ENCODE measurements at regions not wholly inside any gene's neighbourhood (a gene's known extent, or its start where the extent isn't known, plus 50 kb on each side); places are given as distances from the start of the nearest gene placed in this dataset.

- no peak for DNase-seq
- Histone ChIP-seq H3K4ac (ENCODE audit: low read depth, low read length) (no peak overlapping the region), H2BK12ac (ENCODE audit: low read length) (no peak overlapping the region), H3K79me2 (ENCODE audit: control insufficient read depth, insufficient read depth, low read length, poor library complexity) (no peaks in the 10 kb centered on the region), H3K4me3 (ENCODE audit: low read depth, low read length) (no peak overlapping the region), H2AK5ac (ENCODE audit: low read length) (no peak overlapping the region), H2AFZ (ENCODE audit: insufficient read depth, low read length, poor library complexity) (no peak overlapping the region), H3K27me3 (ENCODE audit: insufficient read depth, low read length) (no peaks in the 10 kb centered on the region), H3K4me2 (ENCODE audit: low read length) (no peak overlapping the region), H2BK120ac (ENCODE audit: insufficient read depth, low read length, poor library complexity) (no peak overlapping the region), H3K4me1 (ENCODE audit: control insufficient read depth in 1 of 2, insufficient read depth in 2 of 2, low read length in 2 of 2) (no peaks in the 10 kb centered on the region), H4K8ac (ENCODE audit: low read depth, low read length) (no peak overlapping the region), H3K9ac (ENCODE audit: low read length) (no peak overlapping the region), H2BK5ac (ENCODE audit: low read depth, low read length, poor library complexity) (no peak overlapping the region), H3K14ac (ENCODE audit: low read length) (no peak overlapping the region), H3K9me3 (ENCODE audit: insufficient read depth, low read depth, low read length) (no peaks in the 10 kb centered on the region), H3K18ac (ENCODE audit: low read length) (no peak overlapping the region), H3K79me1 (ENCODE audit: low read length) (no peaks in the 10 kb centered on the region), H3K23ac (ENCODE audit: low read length) (no peak overlapping the region), H3K36me3 (ENCODE audit: control insufficient read depth in 1 of 2, insufficient read depth in 2 of 2, low read length in 2 of 2) (no peaks in the 10 kb centered on the region), H3K27ac (ENCODE audit: low read depth, low read length) (no peak overlapping the region), H4K91ac (ENCODE audit: low read depth, low read length) (no peak overlapping the region), H4K12ac (ENCODE audit: low read depth, low read length) (no peak overlapping the region)
- WGBS (ENCODE audit: extremely low coverage, insufficient coverage, insufficient read length) = no CpG with 5 or more reads among the region's 7 CpGs
These were observed 154.8 kb upstream of the SLC35B3 start for GRCh38 chr6:8589941-8590729.

- WGBS (ENCODE audit: extremely low coverage, insufficient coverage, insufficient read length) = no CpG with 5 or more reads among the region's 1 CpG
- Histone ChIP-seq H2BK12ac (ENCODE audit: low read length) (no peak overlapping the region), H4K8ac (ENCODE audit: low read depth, low read length) (no peak overlapping the region), H3K9me3 (ENCODE audit: insufficient read depth, low read depth, low read length) (no peaks in the 10 kb centered on the region), H3K23ac (ENCODE audit: low read length) (no peak overlapping the region), H3K79me1 (ENCODE audit: low read length) (no peaks in the 10 kb centered on the region), H3K27ac (ENCODE audit: low read depth, low read length) (no peak overlapping the region), H2BK120ac (ENCODE audit: insufficient read depth, low read length, poor library complexity) (no peak overlapping the region), H4K12ac (ENCODE audit: low read depth, low read length) (no peak overlapping the region), H3K4me3 (ENCODE audit: low read depth, low read length) (no peak overlapping the region), H3K14ac (ENCODE audit: low read length) (no peak overlapping the region), H3K4me2 (ENCODE audit: low read length) (no peak overlapping the region), H3K4me1 (ENCODE audit: control insufficient read depth in 1 of 2, insufficient read depth in 2 of 2, low read length in 2 of 2) (no peaks in the 10 kb centered on the region), H3K27me3 (ENCODE audit: insufficient read depth, low read length) (no peaks in the 10 kb centered on the region), H3K4ac (ENCODE audit: low read depth, low read length) (no peak overlapping the region), H3K79me2 (ENCODE audit: control insufficient read depth, insufficient read depth, low read length, poor library complexity) (no peaks in the 10 kb centered on the region), H2BK5ac (ENCODE audit: low read depth, low read length, poor library complexity) (no peak overlapping the region), H2AFZ (ENCODE audit: insufficient read depth, low read length, poor library complexity) (no peak overlapping the region), H3K9ac (ENCODE audit: low read length) (no peak overlapping the region), H2AK5ac (ENCODE audit: low read length) (no peak overlapping the region), H4K91ac (ENCODE audit: low read depth, low read length) (no peak overlapping the region), H3K18ac (ENCODE audit: low read length) (no peak overlapping the region), H3K36me3 (ENCODE audit: control insufficient read depth in 1 of 2, insufficient read depth in 2 of 2, low read length in 2 of 2) (no peaks in the 10 kb centered on the region)
- no peak for DNase-seq
These were observed 152.8 kb upstream of the SLC35B3 start for GRCh38 chr6:8588176-8588575.

- Histone ChIP-seq H2BK5ac (ENCODE audit: low read depth, low read length, poor library complexity) (no peak overlapping the region), H2BK120ac (ENCODE audit: insufficient read depth, low read length, poor library complexity) (no peak overlapping the region), H3K27me3 (ENCODE audit: insufficient read depth, low read length) (no peaks in the 10 kb centered on the region), H3K4ac (ENCODE audit: low read depth, low read length) (no peak overlapping the region), H2AK5ac (ENCODE audit: low read length) (no peak overlapping the region), H3K36me3 (ENCODE audit: control insufficient read depth in 1 of 2, insufficient read depth in 2 of 2, low read length in 2 of 2) (no peaks in the 10 kb centered on the region), H4K8ac (ENCODE audit: low read depth, low read length) (no peak overlapping the region), H4K12ac (ENCODE audit: low read depth, low read length) (no peak overlapping the region), H3K27ac (ENCODE audit: low read depth, low read length) (no peak overlapping the region), H3K9ac (ENCODE audit: low read length) (no peak overlapping the region), H3K4me1 (ENCODE audit: control insufficient read depth in 1 of 2, insufficient read depth in 2 of 2, low read length in 2 of 2) (peaks cover 8 to 10% of the 10 kb centered on the region in 2 experiments), H3K18ac (ENCODE audit: low read length) (no peak overlapping the region), H3K79me1 (ENCODE audit: low read length) (peaks cover 4% of the 10 kb centered on the region), H3K23ac (ENCODE audit: low read length) (no peak overlapping the region), H3K4me3 (ENCODE audit: low read depth, low read length) (no peak overlapping the region), H4K91ac (ENCODE audit: low read depth, low read length) (no peak overlapping the region), H3K14ac (ENCODE audit: low read length) (no peak overlapping the region), H2AFZ (ENCODE audit: insufficient read depth, low read length, poor library complexity) (no peak overlapping the region), H3K9me3 (ENCODE audit: insufficient read depth, low read depth, low read length) (no peaks in the 10 kb centered on the region), H3K79me2 (ENCODE audit: control insufficient read depth, insufficient read depth, low read length, poor library complexity) (no peaks in the 10 kb centered on the region), H2BK12ac (ENCODE audit: low read length) (no peak overlapping the region), H3K4me2 (ENCODE audit: low read length) (no peak overlapping the region)
- DNase-seq = no peak
These were observed 147.9 kb upstream of the SLC35B3 start for GRCh38 chr6:8583291-8583690.

- H3K79me1 ChIP-seq (ENCODE audit: low read length) = peaks cover 4% of the 10 kb centered on the region
- H3K14ac ChIP-seq (ENCODE audit: low read length) = no peak overlapping the region
- no peak overlapping the region for H4K8ac ChIP-seq (ENCODE audit: low read depth, low read length)
- H4K91ac ChIP-seq (ENCODE audit: low read depth, low read length) = no peak overlapping the region
- H3K23ac ChIP-seq (ENCODE audit: low read length) = no peak overlapping the region
- H3K27ac ChIP-seq (ENCODE audit: low read depth, low read length) = peak overlapping the region; percentile 64
- H3K27me3 ChIP-seq (ENCODE audit: insufficient read depth, low read length) = no peaks in the 10 kb centered on the region
- H2BK120ac ChIP-seq (ENCODE audit: insufficient read depth, low read length, poor library complexity) = no peak overlapping the region
- H3K18ac ChIP-seq (ENCODE audit: low read length) = no peak overlapping the region
- no peak overlapping the region for H2BK5ac ChIP-seq (ENCODE audit: low read depth, low read length, poor library complexity)
- H3K4me2 ChIP-seq (ENCODE audit: low read length) = peak overlapping the region; percentile 3
- DNase-seq = peak; percentile 7 to 50
- H3K9ac ChIP-seq (ENCODE audit: low read length) = no peak overlapping the region
- H3K4ac ChIP-seq (ENCODE audit: low read depth, low read length) = no peak overlapping the region
- no peak overlapping the region for H3K4me3 ChIP-seq (ENCODE audit: low read depth, low read length)
- H3K4me1 ChIP-seq (ENCODE audit: control insufficient read depth in 1 of 2, insufficient read depth in 2 of 2, low read length in 2 of 2) = peaks cover 8 to 10% of the 10 kb centered on the region in 2 experiments
- no peak overlapping the region for H2BK12ac ChIP-seq (ENCODE audit: low read length)
- no peak overlapping the region for H2AFZ ChIP-seq (ENCODE audit: insufficient read depth, low read length, poor library complexity)
- H3K9me3 ChIP-seq (ENCODE audit: insufficient read depth, low read depth, low read length) = no peaks in the 10 kb centered on the region
- no peak overlapping the region for H4K12ac ChIP-seq (ENCODE audit: low read depth, low read length)
- H3K79me2 ChIP-seq (ENCODE audit: control insufficient read depth, insufficient read depth, low read length, poor library complexity) = no peaks in the 10 kb centered on the region
- no peaks in the 10 kb centered on the region for H3K36me3 ChIP-seq (ENCODE audit: control insufficient read depth in 1 of 2, insufficient read depth in 2 of 2, low read length in 2 of 2)
- H2AK5ac ChIP-seq (ENCODE audit: low read length) = no peak overlapping the region
- no CpG with 5 or more reads among the region's 1 CpG for WGBS (ENCODE audit: extremely low coverage, insufficient coverage, insufficient read length)
These were observed 144.0 kb upstream of the SLC35B3 start for GRCh38 chr6:8579372-8579771.
